ENCODE measurements at regions not wholly inside any gene's neighbourhood (a gene's known extent, or its start where the extent isn't known, plus 50 kb on each side); places are given as distances from the start of the nearest gene placed in this dataset.
"Not testable (repeated sequence)": the region's sequence is repeated elsewhere in the genome, so short reads cannot be mapped to it uniquely, and the experiment has no call there.

DNA sequence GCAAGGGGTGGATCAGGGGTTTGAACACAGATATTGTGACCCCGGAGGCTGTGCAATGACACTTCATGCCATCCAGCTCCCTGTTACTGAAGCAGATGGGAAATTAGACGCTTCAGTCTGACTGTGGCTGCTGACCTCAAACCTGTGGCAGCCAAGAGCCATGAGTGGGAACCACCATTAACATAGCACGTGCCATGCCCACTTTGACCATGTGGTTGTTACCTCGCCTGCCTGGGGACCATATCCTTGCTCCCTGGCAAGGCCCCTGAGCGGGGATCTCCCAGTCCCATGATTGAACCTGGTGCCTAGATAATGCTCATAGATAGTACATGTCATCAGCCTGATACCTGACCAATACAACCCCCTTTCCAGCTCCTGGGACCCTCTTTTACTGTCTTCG lies 68.9 kb downstream of the CYP26B1 start:
- no peaks in the 10 kb centered on the region for H3K27me3 ChIP-seq
- no peak overlapping the region for H3K4me3 ChIP-seq
- H3K27ac ChIP-seq: no peak overlapping the region
- H3K9me3 ChIP-seq: no peaks in the 10 kb centered on the region
- no peak for DNase-seq
- TF ChIP-seq, protein P1, sequence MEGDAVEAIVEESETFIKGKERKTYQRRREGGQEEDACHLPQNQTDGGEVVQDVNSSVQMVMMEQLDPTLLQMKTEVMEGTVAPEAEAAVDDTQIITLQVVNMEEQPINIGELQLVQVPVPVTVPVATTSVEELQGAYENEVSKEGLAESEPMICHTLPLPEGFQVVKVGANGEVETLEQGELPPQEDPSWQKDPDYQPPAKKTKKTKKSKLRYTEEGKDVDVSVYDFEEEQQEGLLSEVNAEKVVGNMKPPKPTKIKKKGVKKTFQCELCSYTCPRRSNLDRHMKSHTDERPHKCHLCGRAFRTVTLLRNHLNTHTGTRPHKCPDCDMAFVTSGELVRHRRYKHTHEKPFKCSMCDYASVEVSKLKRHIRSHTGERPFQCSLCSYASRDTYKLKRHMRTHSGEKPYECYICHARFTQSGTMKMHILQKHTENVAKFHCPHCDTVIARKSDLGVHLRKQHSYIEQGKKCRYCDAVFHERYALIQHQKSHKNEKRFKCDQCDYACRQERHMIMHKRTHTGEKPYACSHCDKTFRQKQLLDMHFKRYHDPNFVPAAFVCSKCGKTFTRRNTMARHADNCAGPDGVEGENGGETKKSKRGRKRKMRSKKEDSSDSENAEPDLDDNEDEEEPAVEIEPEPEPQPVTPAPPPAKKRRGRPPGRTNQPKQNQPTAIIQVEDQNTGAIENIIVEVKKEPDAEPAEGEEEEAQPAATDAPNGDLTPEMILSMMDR (IDR thresholded peaks at IDR 0.05): no peak
- TF ChIP-seq POLR2A (IDR thresholded peaks at IDR 0.05): no peak
- H3K36me3 ChIP-seq: no peaks in the 10 kb centered on the region
- H3K4me1 ChIP-seq: no peaks in the 10 kb centered on the region

DNA sequence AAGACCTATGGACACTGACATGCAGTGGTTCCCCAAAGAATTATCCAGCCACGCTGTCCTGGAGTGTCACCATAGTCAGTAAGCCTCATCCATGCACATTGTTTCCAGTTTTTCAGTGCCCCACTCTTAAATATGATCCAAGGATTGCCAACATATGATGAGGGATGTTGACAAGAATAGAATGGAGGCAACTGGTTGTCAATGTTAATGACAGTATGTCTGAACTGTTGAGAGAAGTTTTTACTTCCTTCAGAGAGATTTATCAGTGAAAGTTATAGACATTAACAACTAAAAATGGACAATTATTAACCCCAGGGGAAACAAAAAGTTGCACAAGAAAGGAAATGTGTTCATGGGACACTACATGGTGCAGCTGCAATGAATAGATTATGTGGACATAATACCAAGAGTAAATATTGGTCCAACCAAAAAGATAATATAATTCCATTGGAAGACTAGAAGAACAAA lies 69.9 kb downstream of the CYP26B1 start:
- H3K27me3 ChIP-seq: no peaks in the 10 kb centered on the region
- H3K9me3 ChIP-seq: no peaks in the 10 kb centered on the region
- no peak for TF ChIP-seq POLR2A (IDR thresholded peaks at IDR 0.05)
- H3K4me1 ChIP-seq: no peaks in the 10 kb centered on the region
- no peaks in the 10 kb centered on the region for H3K36me3 ChIP-seq
- no peak overlapping the region for H3K27ac ChIP-seq
- H3K4me3 ChIP-seq: no peak overlapping the region
- DNase-seq: no peak

DNA sequence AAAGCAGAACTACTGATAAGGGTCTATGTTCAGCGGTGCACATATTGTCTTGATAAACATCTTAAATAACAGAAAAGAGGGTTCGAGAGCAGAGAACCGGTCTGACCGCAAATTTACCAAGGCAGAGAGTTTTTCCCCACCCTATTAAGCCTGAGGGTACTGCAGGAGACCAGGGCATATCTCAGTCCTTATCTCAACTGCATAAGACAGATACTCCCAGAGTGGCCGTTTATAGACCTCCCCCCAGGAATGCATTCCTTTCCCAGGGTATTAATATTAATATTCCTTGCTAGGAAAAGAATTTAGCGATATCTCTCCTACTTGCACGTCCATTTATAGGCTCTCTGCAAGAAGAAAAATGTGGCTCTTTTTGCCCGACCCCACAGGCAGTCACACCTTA lies 74.3 kb downstream of the CYP26B1 start:
- DNase-seq, H3K4me3 ChIP-seq, H3K27ac ChIP-seq, H3K9me3 ChIP-seq, H3K27me3 ChIP-seq, H3K4me1 ChIP-seq, H3K36me3 ChIP-seq: not testable (repeated sequence)

DNA sequence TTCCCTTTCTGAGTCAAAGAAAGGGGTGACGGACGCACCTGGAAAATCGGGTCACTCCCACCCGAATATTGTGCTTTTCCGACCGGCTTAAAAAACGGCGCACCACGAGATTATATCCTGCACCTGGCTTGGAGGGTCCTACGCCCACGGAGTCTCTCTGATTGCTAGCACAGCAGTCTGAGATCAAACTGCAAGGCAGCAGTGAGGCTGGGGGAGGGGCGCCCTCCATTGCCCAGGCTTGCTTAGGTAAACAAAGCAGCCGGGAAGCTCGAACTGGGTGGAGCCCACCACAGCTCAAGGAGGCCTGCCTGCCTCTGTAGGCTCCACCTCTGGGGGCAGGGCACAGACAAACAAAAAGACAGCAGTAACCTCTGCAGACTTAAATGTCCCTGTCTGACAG lies 83.5 kb downstream of the CYP26B1 start:
- not testable (repeated sequence) for DNase-seq, H3K27ac ChIP-seq, H3K4me1 ChIP-seq, H3K4me3 ChIP-seq, H3K9me3 ChIP-seq, H3K27me3 ChIP-seq, H3K36me3 ChIP-seq

DNA sequence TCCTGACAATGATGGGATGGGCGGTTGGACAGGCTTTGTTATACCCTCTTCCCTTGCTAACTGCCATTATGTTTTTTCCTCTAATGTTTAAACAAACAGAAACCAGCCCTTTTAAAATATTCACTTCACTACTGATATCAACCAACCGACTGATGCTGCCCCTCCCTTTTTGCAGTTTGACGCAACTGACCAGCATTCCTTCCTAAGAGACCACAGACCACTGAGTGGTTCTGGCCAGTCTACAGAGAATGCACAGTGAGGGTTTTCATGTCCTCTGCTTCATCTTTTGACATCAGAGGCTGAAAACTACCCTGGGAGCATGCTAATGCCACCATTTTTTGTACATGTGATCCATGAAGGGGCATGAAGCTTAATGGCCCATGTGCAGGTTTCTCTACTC lies 85.3 kb downstream of the CYP26B1 start:
- Histone ChIP-seq H3K27me3 (no peaks in the 10 kb centered on the region), H3K4me3 (no peak overlapping the region), H3K4me1 (no peaks in the 10 kb centered on the region), H3K9me3 (no peaks in the 10 kb centered on the region), H3K27ac (no peak overlapping the region), H3K36me3 (no peaks in the 10 kb centered on the region)
- TF ChIP-seq, protein P1 (IDR thresholded peaks at IDR 0.05): no peak
- TF ChIP-seq POLR2A (IDR thresholded peaks at IDR 0.05): no peak
- DNase-seq: no peak

DNA sequence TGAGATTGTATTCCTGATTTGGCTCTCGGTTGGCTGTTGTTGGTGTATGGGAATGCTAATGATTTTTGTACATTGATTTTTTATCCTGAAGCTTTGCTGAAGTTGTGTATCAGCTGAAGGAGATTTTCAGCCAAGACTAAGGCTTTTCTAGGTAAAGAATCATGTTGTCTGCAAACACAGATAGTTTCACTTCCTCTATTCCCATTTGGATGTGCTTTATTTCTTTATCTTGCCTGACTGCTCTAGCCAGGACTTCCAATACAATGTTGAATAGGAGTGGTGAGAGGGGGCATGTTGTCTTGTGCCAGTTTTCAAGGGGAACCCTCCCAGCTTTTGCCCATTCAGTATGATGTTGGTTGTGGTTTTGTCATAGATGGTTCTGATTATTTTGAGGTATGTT lies 90.4 kb downstream of the CYP26B1 start:
- Histone ChIP-seq H3K9me3 (no peaks in the 10 kb centered on the region), H3K27me3 (no peaks in the 10 kb centered on the region), H3K4me1 (no peaks in the 10 kb centered on the region), H3K27ac (no peak overlapping the region), H3K36me3 (no peaks in the 10 kb centered on the region), H3K4me3 (no peak overlapping the region)
- DNase-seq: no peak
- TF ChIP-seq, protein P1 (IDR thresholded peaks at IDR 0.05): no peak
- no peak for TF ChIP-seq POLR2A (IDR thresholded peaks at IDR 0.05)

DNA sequence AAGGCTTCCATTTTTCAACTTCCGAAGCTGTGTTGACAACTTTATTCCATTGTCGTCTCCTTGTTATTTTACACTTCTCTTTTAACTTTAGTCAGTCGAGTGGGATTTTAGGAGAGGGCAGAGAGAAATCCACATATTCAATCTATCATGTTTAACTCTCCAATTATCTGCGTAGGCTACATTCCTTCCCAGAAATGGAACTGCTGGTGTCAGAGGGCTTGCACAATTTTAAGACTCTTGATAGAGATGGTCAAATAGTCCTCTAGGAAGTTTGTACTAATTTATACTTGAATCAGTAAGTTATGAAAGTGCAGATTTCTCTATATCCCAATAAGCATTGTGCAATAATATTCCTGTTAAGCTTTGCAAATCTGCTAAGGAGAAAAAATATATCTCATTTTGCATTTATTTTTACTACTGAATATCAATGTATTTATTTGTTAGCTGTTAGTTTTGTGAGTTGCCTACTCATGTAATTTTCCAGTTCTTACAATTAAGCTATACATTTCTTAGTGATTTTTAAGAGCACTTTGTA lies 95.6 kb downstream of the CYP26B1 start:
- H3K9me3 ChIP-seq: no peaks in the 10 kb centered on the region
- H3K36me3 ChIP-seq: no peaks in the 10 kb centered on the region
- TF ChIP-seq, protein P1 (IDR thresholded peaks at IDR 0.05): no peak
- no peak for TF ChIP-seq POLR2A (IDR thresholded peaks at IDR 0.05)
- H3K27ac ChIP-seq: no peak overlapping the region
- no peaks in the 10 kb centered on the region for H3K27me3 ChIP-seq
- H3K4me1 ChIP-seq: no peaks in the 10 kb centered on the region
- no peak overlapping the region for H3K4me3 ChIP-seq
- no peak for DNase-seq

Data from Peyer's patch (tissue), 4 donors.